ENCODE measurements at regions not wholly inside any gene's neighbourhood (a gene's known extent, or its start where the extent isn't known, plus 50 kb on each side); places are given as distances from the start of the nearest gene placed in this dataset.

GRCh38 chr6:85136310-85136709, 313.6 kb upstream of the NT5E start:
- Histone ChIP-seq H3K27ac (replicated peaks) (no peak overlapping the region), H3K9me3 (replicated peaks) (no peaks in the 10 kb centered on the region), H3K27me3 (ENCODE audit: low read depth) (no peaks in the 10 kb centered on the region), H3K4me3 (no peak overlapping the region), H3K4me1 (no peaks in the 10 kb centered on the region), H3K36me3 (no peaks in the 10 kb centered on the region)
- no peak for DNase-seq
- TF ChIP-seq, protein P1, sequence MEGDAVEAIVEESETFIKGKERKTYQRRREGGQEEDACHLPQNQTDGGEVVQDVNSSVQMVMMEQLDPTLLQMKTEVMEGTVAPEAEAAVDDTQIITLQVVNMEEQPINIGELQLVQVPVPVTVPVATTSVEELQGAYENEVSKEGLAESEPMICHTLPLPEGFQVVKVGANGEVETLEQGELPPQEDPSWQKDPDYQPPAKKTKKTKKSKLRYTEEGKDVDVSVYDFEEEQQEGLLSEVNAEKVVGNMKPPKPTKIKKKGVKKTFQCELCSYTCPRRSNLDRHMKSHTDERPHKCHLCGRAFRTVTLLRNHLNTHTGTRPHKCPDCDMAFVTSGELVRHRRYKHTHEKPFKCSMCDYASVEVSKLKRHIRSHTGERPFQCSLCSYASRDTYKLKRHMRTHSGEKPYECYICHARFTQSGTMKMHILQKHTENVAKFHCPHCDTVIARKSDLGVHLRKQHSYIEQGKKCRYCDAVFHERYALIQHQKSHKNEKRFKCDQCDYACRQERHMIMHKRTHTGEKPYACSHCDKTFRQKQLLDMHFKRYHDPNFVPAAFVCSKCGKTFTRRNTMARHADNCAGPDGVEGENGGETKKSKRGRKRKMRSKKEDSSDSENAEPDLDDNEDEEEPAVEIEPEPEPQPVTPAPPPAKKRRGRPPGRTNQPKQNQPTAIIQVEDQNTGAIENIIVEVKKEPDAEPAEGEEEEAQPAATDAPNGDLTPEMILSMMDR (IDR thresholded peaks at IDR 0.05; ENCODE audit: borderline replicate concordance) = no peak
- intact Hi-C loops (cut with micrococcal nuclease) = no loop called here

- TF ChIP-seq, protein P1 (IDR thresholded peaks at IDR 0.05; ENCODE audit: borderline replicate concordance) = no peak
- Histone ChIP-seq H3K27me3 (ENCODE audit: low read depth) (no peaks in the 10 kb centered on the region), H3K4me3 (no peak overlapping the region), H3K9me3 (replicated peaks) (no peaks in the 10 kb centered on the region), H3K36me3 (no peaks in the 10 kb centered on the region), H3K4me1 (no peaks in the 10 kb centered on the region), H3K27ac (replicated peaks) (no peak overlapping the region)
- DNase-seq = no peak
- intact Hi-C loops (cut with micrococcal nuclease) = no loop called here
Measured at GRCh38 chr6:85135376-85136094, 314.3 kb upstream of the NT5E start.

DNA sequence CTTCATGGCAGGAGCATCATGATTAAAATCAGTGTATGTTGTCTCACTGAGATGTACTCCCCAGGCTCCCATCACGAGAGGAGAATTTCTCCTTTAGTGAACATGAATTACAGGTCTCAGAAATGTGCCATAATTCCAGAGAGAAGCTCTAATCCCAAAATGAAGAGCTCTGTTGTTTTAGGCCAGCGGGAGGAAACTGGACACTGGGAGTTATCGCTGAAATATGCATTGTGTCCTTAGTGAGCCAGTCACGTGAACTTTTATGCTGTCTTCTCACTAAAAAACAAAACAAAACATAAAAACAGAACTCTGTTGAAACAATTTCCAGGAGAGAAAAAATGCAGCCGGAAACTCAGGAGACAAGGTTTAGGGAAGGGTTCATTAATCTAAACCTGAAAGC, 315.7 kb upstream of the NT5E start:
- no peaks in the 10 kb centered on the region for H3K4me1 ChIP-seq
- H3K4me3 ChIP-seq = no peak overlapping the region
- TF ChIP-seq, protein P1 (IDR thresholded peaks at IDR 0.05; ENCODE audit: borderline replicate concordance) = no peak
- no peak overlapping the region for H3K27ac ChIP-seq (replicated peaks)
- no peaks in the 10 kb centered on the region for H3K9me3 ChIP-seq (replicated peaks)
- no peaks in the 10 kb centered on the region for H3K27me3 ChIP-seq (ENCODE audit: low read depth)
- intact Hi-C loops (cut with micrococcal nuclease) = no loop called here
- no peak for DNase-seq
- H3K36me3 ChIP-seq = no peaks in the 10 kb centered on the region

DNA sequence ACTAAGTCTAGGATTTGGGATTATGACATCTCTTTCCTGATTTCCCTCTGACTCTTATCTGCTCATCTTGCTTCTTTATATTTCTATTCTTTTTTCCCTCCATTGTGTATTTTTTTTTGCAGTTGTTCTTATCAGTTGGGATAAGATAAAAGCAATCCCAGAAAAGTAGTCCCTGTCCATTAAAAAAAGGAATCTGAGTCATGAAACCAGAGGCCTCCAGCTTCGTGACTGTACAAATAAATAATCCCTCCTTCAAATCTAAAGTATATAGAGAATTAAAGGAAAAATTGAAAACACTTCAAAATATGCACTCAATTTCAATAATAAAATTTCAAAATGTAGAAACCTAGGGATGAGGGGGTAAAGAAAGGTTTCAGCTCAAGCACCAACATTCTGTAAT, 317.8 kb upstream of the NT5E start:
- H3K4me1 ChIP-seq = no peaks in the 10 kb centered on the region
- DNase-seq = no peak
- H3K36me3 ChIP-seq = no peaks in the 10 kb centered on the region
- TF ChIP-seq, protein P1 (IDR thresholded peaks at IDR 0.05; ENCODE audit: borderline replicate concordance) = no peak
- H3K27ac ChIP-seq (replicated peaks) = no peak overlapping the region
- H3K4me3 ChIP-seq = no peak overlapping the region
- H3K27me3 ChIP-seq (ENCODE audit: low read depth) = no peaks in the 10 kb centered on the region
- no peaks in the 10 kb centered on the region for H3K9me3 ChIP-seq (replicated peaks)
- intact Hi-C loops (cut with micrococcal nuclease) = no loop called here

GRCh38 chr6:85130743-85131142, 319.1 kb upstream of the NT5E start:
- no peaks in the 10 kb centered on the region for H3K9me3 ChIP-seq (replicated peaks)
- no peak overlapping the region for H3K4me3 ChIP-seq
- intact Hi-C loops (cut with micrococcal nuclease) = no loop called here
- TF ChIP-seq, protein P1 (IDR thresholded peaks at IDR 0.05; ENCODE audit: borderline replicate concordance) = no peak
- no peaks in the 10 kb centered on the region for H3K4me1 ChIP-seq
- DNase-seq = no peak
- no peaks in the 10 kb centered on the region for H3K36me3 ChIP-seq
- no peaks in the 10 kb centered on the region for H3K27me3 ChIP-seq (ENCODE audit: low read depth)
- no peak overlapping the region for H3K27ac ChIP-seq (replicated peaks)
